ENCODE measurements at regions not wholly inside any gene's neighbourhood (a gene's known extent, or its start where the extent isn't known, plus 50 kb on each side); places are given as distances from the start of the nearest gene placed in this dataset.

GRCh38 chr7:35889870-35890269, 89.0 kb downstream of the SEPTIN7 start:
- Histone ChIP-seq H3K9me3 (no peaks in the 10 kb centered on the region), H3K4me1 (no peaks in the 10 kb centered on the region), H3K27me3 (no peaks in the 10 kb centered on the region), H3K36me3 (no peaks in the 10 kb centered on the region; the same call in 1 of the 2 replicates), H3K4me3 (ENCODE audit: low read depth, low read length) (no peak overlapping the region)
- TF ChIP-seq CTCF (IDR thresholded peaks at IDR 0.05; ENCODE audit: low read depth, low read length), result no peak
- DNase-seq, result no peak

- no peaks in the 10 kb centered on the region for H3K27me3 ChIP-seq
- H3K4me3 ChIP-seq (ENCODE audit: low read depth, low read length), result no peak overlapping the region
- no peak for TF ChIP-seq CTCF (IDR thresholded peaks at IDR 0.05; ENCODE audit: low read depth, low read length)
- DNase-seq, result no peak
- peaks cover 7% of the 10 kb centered on the region for H3K36me3 ChIP-seq
- no peaks in the 10 kb centered on the region for H3K4me1 ChIP-seq
- no peaks in the 10 kb centered on the region for H3K9me3 ChIP-seq
These were observed 90.4 kb downstream of the SEPTIN7 start for GRCh38 chr7:35891004-35891830.

GRCh38 chr7:35893649-35894048, 92.8 kb downstream of the SEPTIN7 start:
- no peaks in the 10 kb centered on the region for H3K9me3 ChIP-seq
- peaks cover 7% of the 10 kb centered on the region for H3K36me3 ChIP-seq
- no peak for DNase-seq
- no peak for TF ChIP-seq CTCF (IDR thresholded peaks at IDR 0.05; ENCODE audit: low read depth, low read length)
- no peaks in the 10 kb centered on the region for H3K27me3 ChIP-seq
- no peaks in the 10 kb centered on the region for H3K4me1 ChIP-seq
- no peak overlapping the region for H3K4me3 ChIP-seq (ENCODE audit: low read depth, low read length)

GRCh38 chr7:35894721-35895120, 93.9 kb downstream of the SEPTIN7 start:
- Histone ChIP-seq H3K36me3 (peaks cover 7% of the 10 kb centered on the region), H3K4me3 (ENCODE audit: low read depth, low read length) (no peak overlapping the region), H3K4me1 (no peaks in the 10 kb centered on the region), H3K9me3 (no peaks in the 10 kb centered on the region), H3K27me3 (no peaks in the 10 kb centered on the region)
- no peak for DNase-seq
- no peak for TF ChIP-seq CTCF (IDR thresholded peaks at IDR 0.05; ENCODE audit: low read depth, low read length)

GRCh38 chr7:35900651-35901050, 99.8 kb downstream of the SEPTIN7 start:
- Histone ChIP-seq H3K9me3 (no peaks in the 10 kb centered on the region; the same call in 1 of the 2 replicates), H3K36me3 (peaks cover 11% of the 10 kb centered on the region)

More at GRCh38 chr7:35900651-35901050, 99.8 kb downstream of the SEPTIN7 start:
- no peaks in the 10 kb centered on the region for H3K27me3 ChIP-seq
- DNase-seq, result no peak
- no peak for TF ChIP-seq CTCF (IDR thresholded peaks at IDR 0.05; ENCODE audit: low read depth, low read length)
- 0 out of 2 replicates have a peak, but pooled peaks cover 3% of the 10 kb centered on the region for H3K4me1 ChIP-seq
- H3K4me3 ChIP-seq (ENCODE audit: low read depth, low read length), result no peak overlapping the region

Data from BE2C (cell line).